H9 (cell line): ENCODE measurements at regions not wholly inside any gene's neighbourhood (a gene's known extent, or its start where the extent isn't known, plus 50 kb on each side); places are given as distances from the start of the nearest gene placed in this dataset.
"Not testable (repeated sequence)": the region's sequence is repeated elsewhere in the genome, so short reads cannot be mapped to it uniquely, and the experiment has no call there.

Source experiments
- DNase-seq: peaks from one replicate; pipeline ENCODE4 v3.0.0-alpha.2; 2017
- H2AFZ ChIP-seq: one replicate; pipeline ENCODE4 v1.6.1; 2013; ENCODE audit warnings: mild to moderate bottlenecking, low read length, control low read depth, moderate library complexity
- H2AK5ac ChIP-seq: 2 replicates; pipeline ENCODE4 v1.6.1; 2013; ENCODE audit warnings: low read length, control low read depth, mixed read lengths; ENCODE audit not compliant: insufficient read length
- H2BK120ac ChIP-seq: one replicate; pipeline ENCODE4 v1.6.1; 2013; ENCODE audit warnings: low read depth, mild to moderate bottlenecking, low read length, control low read depth, inconsistent platforms; ENCODE audit not compliant: poor library complexity, severe bottlenecking
- H2BK12ac ChIP-seq: 2 replicates; pipeline ENCODE4 v1.6.1; 2013; ENCODE audit warnings: low read length, control low read depth, mixed read lengths, low read depth; ENCODE audit not compliant: insufficient read length
- H2BK15ac ChIP-seq: 2 replicates; pipeline ENCODE4 v1.6.1; 2013; ENCODE audit warnings: low read depth, low read length, control low read depth
- H2BK20ac ChIP-seq: one replicate; pipeline ENCODE4 v1.6.1; 2013; ENCODE audit warnings: low read depth, mild to moderate bottlenecking, low read length, control low read depth, inconsistent platforms; ENCODE audit not compliant: poor library complexity, severe bottlenecking
- H2BK5ac ChIP-seq: 2 replicates; pipeline ENCODE4 v1.6.1; 2013; ENCODE audit warnings: low read length, control low read depth, mixed read lengths; ENCODE audit not compliant: insufficient read length
- H3K14ac ChIP-seq: 2 replicates; pipeline ENCODE4 v1.6.1; 2013; ENCODE audit warnings: low read length, control low read depth; ENCODE audit not compliant: insufficient read depth
- H3K18ac ChIP-seq: 2 replicates; pipeline ENCODE4 v1.6.1; 2013; ENCODE audit warnings: low read depth, mild to moderate bottlenecking, mixed read lengths, low read length, control low read depth; ENCODE audit not compliant: insufficient read length
- H3K23ac ChIP-seq: 2 replicates; pipeline ENCODE4 v1.6.1; 2013; ENCODE audit warnings: low read length, control low read depth, mixed read lengths, low read depth; ENCODE audit not compliant: insufficient read length
- H3K23me2 ChIP-seq: 2 replicates; pipeline ENCODE4 v1.6.1; 2013; ENCODE audit warnings: low read depth, mild to moderate bottlenecking, mixed read lengths, low read length, control low read depth; ENCODE audit not compliant: insufficient read length, poor library complexity, severe bottlenecking
- H3K27ac ChIP-seq: 2 replicates; pipeline ENCODE4 v1.5.1; 2013; ENCODE audit warnings: low read length, control low read depth, mixed read lengths, low read depth; ENCODE audit not compliant: insufficient read length
- H3K27me3 ChIP-seq: 2 replicates; pipeline ENCODE4 v1.6.1; 2013; ENCODE audit warnings: low read length, control low read depth, inconsistent platforms; ENCODE audit not compliant: insufficient read depth
- H3K4ac ChIP-seq: 2 replicates; pipeline ENCODE4 v1.6.1; 2013; ENCODE audit warnings: low read depth, mild to moderate bottlenecking, control low read depth, inconsistent platforms, low read length, moderate library complexity
- H3K4me1 ChIP-seq: 2 replicates; pipeline ENCODE4 v1.6.1; 2013; ENCODE audit warnings: low read length, control low read depth, inconsistent platforms; ENCODE audit not compliant: insufficient read depth
- H3K4me2 ChIP-seq: 2 replicates; pipeline ENCODE4 v1.6.1; 2013; ENCODE audit warnings: low read length, control low read depth, mixed read lengths; ENCODE audit not compliant: insufficient read length, insufficient read depth
- H3K56ac ChIP-seq: 2 replicates; pipeline ENCODE4 v1.6.1; 2013; ENCODE audit warnings: low read depth, mild to moderate bottlenecking, mixed read lengths, low read length, control low read depth; ENCODE audit not compliant: insufficient read length
- H3K79me1 ChIP-seq: 2 replicates; pipeline ENCODE4 v1.6.1; 2013; ENCODE audit warnings: low read depth, mild to moderate bottlenecking, moderate library complexity, low read length, control low read depth, inconsistent platforms; ENCODE audit not compliant: insufficient read depth, poor library complexity, severe bottlenecking
- H3K79me2 ChIP-seq: 2 replicates; pipeline ENCODE4 v1.6.1; 2013; ENCODE audit warnings: low read length, control low read depth, inconsistent platforms; ENCODE audit not compliant: insufficient read depth
- H3K9ac ChIP-seq: 2 replicates; pipeline ENCODE4 v1.6.1; 2013; ENCODE audit warnings: low read length, control low read depth, mixed read lengths; ENCODE audit not compliant: insufficient read length; ENCODE audit errors: extremely low read depth
- H3K9me3 ChIP-seq: one replicate; pipeline ENCODE4 v1.6.1; 2013; ENCODE audit warnings: low read depth, low read length, inconsistent platforms; ENCODE audit not compliant: control insufficient read depth
- H3T11ph ChIP-seq: one replicate; pipeline ENCODE4 v1.6.1; 2013; ENCODE audit warnings: mild to moderate bottlenecking, low read length, control low read depth, inconsistent platforms
- H4K20me1 ChIP-seq: one replicate; pipeline ENCODE4 v1.6.1; 2013; ENCODE audit not compliant: control insufficient read depth, insufficient read length, insufficient read depth
- H4K5ac ChIP-seq: 2 replicates; pipeline ENCODE4 v1.6.1; 2013; ENCODE audit warnings: low read depth, mild to moderate bottlenecking, mixed read lengths, low read length, control low read depth; ENCODE audit not compliant: insufficient read length
- H4K8ac ChIP-seq: replicated peaks from 2 replicates; pipeline ENCODE4 v1.6.1; 2013; ENCODE audit warnings: low read length, control low read depth, mixed read lengths, low read depth; ENCODE audit not compliant: insufficient read length
- H4K91ac ChIP-seq: 2 replicates; pipeline ENCODE4 v1.6.1; 2013; ENCODE audit warnings: low read depth, mild to moderate bottlenecking, moderate library complexity, mixed read lengths, low read length, control low read depth; ENCODE audit not compliant: insufficient read length
- H3K27ac Mint-ChIP-seq, 3 experiments: 2 replicates in 2 of 3; 3 replicates in 1 of 3; pipeline ENCODE4 v1.8.0; 2020 to 2021; ENCODE audit warnings: mixed read lengths in 3 of 3, mild to moderate bottlenecking in 1 of 3, moderate library complexity in 1 of 3
- H3K27me3 Mint-ChIP-seq: 2 replicates; pipeline ENCODE4 v1.8.0; 2021; ENCODE audit warnings: low read depth, mild to moderate bottlenecking, moderate library complexity, mixed read lengths
- H3K36me3 Mint-ChIP-seq, 3 experiments: 2 replicates in 2 of 3; 3 replicates in 1 of 3; pipeline ENCODE4 v1.8.0; 2020 to 2021; ENCODE audit warnings: low read depth in 3 of 3, mixed read lengths in 3 of 3; ENCODE audit not compliant: insufficient read depth in 1 of 3
- H3K4me1 Mint-ChIP-seq, 2 experiments: 2 replicates each; pipeline ENCODE4 v1.8.0; 2020; ENCODE audit warnings: mixed read lengths in 2 of 2
- H3K4me3 Mint-ChIP-seq, 2 experiments: 2 replicates in 1 of 2; 3 replicates in 1 of 2; pipeline ENCODE4 v1.8.0; 2020 to 2021; ENCODE audit warnings: mild to moderate bottlenecking in 2 of 2, mixed read lengths in 2 of 2, moderate library complexity in 1 of 2
- H3K9me3 Mint-ChIP-seq, 2 experiments: 2 replicates in 1 of 2; 3 replicates in 1 of 2; pipeline ENCODE4 v1.8.0; 2020; ENCODE audit warnings: mild to moderate bottlenecking in 2 of 2, mixed read lengths in 2 of 2, moderate library complexity in 1 of 2
- CTCF ChIP-seq: fragments of 200-600 bp; sonication (generic); conservative IDR thresholded peaks from 3 replicates; pipeline ENCODE4 v1.8.0; 2021; ENCODE audit warnings: antibody characterized with exemption, mild to moderate bottlenecking
- WGBS: extraction: QIAGEN DNeasy Blood & Tissue Kit; methylation state at CpG from one replicate; pipeline ENCODE4 v1.1.7; 2013; ENCODE audit warnings: missing lambda C conversion rate, low lambda C conversion rate, mixed read lengths; ENCODE audit not compliant: insufficient read length; ENCODE audit errors: extremely low coverage; 5-methylcytosine and 5-hydroxymethylcytosine counted together

- Histone ChIP-seq H2AK5ac (no peak overlapping the region), H2BK120ac (no peak overlapping the region), H3K14ac (no peak overlapping the region), H3K9me3 (peaks cover 10% of the 10 kb centered on the region), H3K23ac (no peak overlapping the region), H2BK15ac (no peak overlapping the region), H3K79me1 (no peaks in the 10 kb centered on the region), H3K27me3 (no peaks in the 10 kb centered on the region), H3K18ac (no peak overlapping the region), H3T11ph (no peak overlapping the region), H4K8ac (no peak overlapping the region), H4K5ac (no peak overlapping the region), H3K79me2 (no peaks in the 10 kb centered on the region), H2AFZ (no peak overlapping the region), H2BK20ac (no peak overlapping the region), H3K4me1 (no peaks in the 10 kb centered on the region), H2BK12ac (no peak overlapping the region), H3K27ac (no peak overlapping the region), H3K9ac (no peak overlapping the region), H3K4ac (no peak overlapping the region), H4K91ac (no peak overlapping the region), H3K23me2 (no peaks in the 10 kb centered on the region), H3K4me2 (no peak overlapping the region), H3K56ac (no peak overlapping the region), H4K20me1 (no peaks in the 10 kb centered on the region), H2BK5ac (no peak overlapping the region)
- no peak for DNase-seq
- no peak overlapping the region for H3K4me3 Mint-ChIP-seq
- H3K9me3 Mint-ChIP-seq: peaks cover 18 to 22% of the 10 kb centered on the region in 2 experiments; a peak in 4 of 5 replicates
- H3K4me1 Mint-ChIP-seq: no peaks in the 10 kb centered on the region
- no peak for TF ChIP-seq CTCF
- no peak overlapping the region for H3K27ac Mint-ChIP-seq
- H3K36me3 Mint-ChIP-seq: peaks cover 5 to 18% (median 6%) of the 10 kb centered on the region in 3 experiments; a peak in 6 of 7 replicates
- H3K27me3 Mint-ChIP-seq: no peaks in the 10 kb centered on the region
- WGBS: no CpG with 5 or more reads among the region's 2 CpGs
These were observed 1821.8 kb upstream of the PIK3C3 start for GRCh38 chr18:40133253-40133652.

GRCh38 chr18:40132438-40132837, 1822.6 kb upstream of the PIK3C3 start:
- not testable (repeated sequence) for H3K27ac ChIP-seq

More at GRCh38 chr18:40132438-40132837, 1822.6 kb upstream of the PIK3C3 start:
- not testable (repeated sequence) for H2BK5ac ChIP-seq, H2AK5ac ChIP-seq, H4K5ac ChIP-seq, DNase-seq, H3K4me3 Mint-ChIP-seq, H2BK15ac ChIP-seq, H3K4ac ChIP-seq, H4K8ac ChIP-seq, H3K79me1 ChIP-seq, H3K4me1 Mint-ChIP-seq, H3K56ac ChIP-seq, H2BK12ac ChIP-seq, H3K23me2 ChIP-seq, H3K14ac ChIP-seq, H2BK20ac ChIP-seq, H3K27ac Mint-ChIP-seq, H3K9ac ChIP-seq, H4K91ac ChIP-seq, H3T11ph ChIP-seq, H2AFZ ChIP-seq, H3K9me3 ChIP-seq, H3K4me1 ChIP-seq, H3K79me2 ChIP-seq, H4K20me1 ChIP-seq, H3K18ac ChIP-seq, H3K27me3 ChIP-seq, H3K23ac ChIP-seq, H3K4me2 ChIP-seq, H3K27me3 Mint-ChIP-seq, H2BK120ac ChIP-seq
- Mint-ChIP-seq H3K9me3 (peaks cover 18 to 22% of the 10 kb centered on the region in 2 experiments; a peak in 4 of 5 replicates), H3K36me3 (peaks cover 5 to 18% (median 6%) of the 10 kb centered on the region in 3 experiments; a peak in 6 of 7 replicates)
- WGBS: no CpG with 5 or more reads among the region's 4 CpGs
